ENCODE measurements at regions not wholly inside any gene's neighbourhood (a gene's known extent, or its start where the extent isn't known, plus 50 kb on each side); places are given as distances from the start of the nearest gene placed in this dataset.
A peak's percentile ranks its signal among the peaks of the same experiment; 100 is the strongest.
"Not testable (repeated sequence)": the region's sequence is repeated elsewhere in the genome, so short reads cannot be mapped to it uniquely, and the experiment has no call there.

- no peak for TF ChIP-seq CTCF (IDR thresholded peaks at IDR 0.05)
- no peak overlapping the region for H3K4me3 ChIP-seq
- DNase-seq (ENCODE audit: low spot score), result no peak
- H3K27ac ChIP-seq, result no peak overlapping the region
Measured at GRCh38 chr20:53778041-53778516, 184.4 kb upstream of the ZNF217 start.

GRCh38 chr20:53777402-53777801 is 183.8 kb upstream of the ZNF217 start:
- H3K4me3 ChIP-seq, result not testable (repeated sequence)

GRCh38 chr20:53776858-53777257 is 183.2 kb upstream of the ZNF217 start:
- DNase-seq (ENCODE audit: low spot score), result no peak
- Histone ChIP-seq H3K4me3 (no peak overlapping the region), H3K27ac (no peak overlapping the region)
- TF ChIP-seq CTCF (IDR thresholded peaks at IDR 0.05), result no peak

More at GRCh38 chr20:53777402-53777801, 183.8 kb upstream of the ZNF217 start:
- H3K27ac ChIP-seq; DNase-seq (ENCODE audit: low spot score): not testable (repeated sequence)

GRCh38 chr20:53774461-53775203 is 181.0 kb upstream of the ZNF217 start:
- no peak for DNase-seq (ENCODE audit: low spot score)
- no peak for TF ChIP-seq CTCF (IDR thresholded peaks at IDR 0.05)
- H3K4me3 ChIP-seq, result no peak overlapping the region
- peak overlapping the region; percentile 6 to 23 for H3K27ac ChIP-seq

- Histone ChIP-seq H3K4me3 (no peak overlapping the region), H3K27ac (peak overlapping the region; percentile 6 to 64)
- DNase-seq (ENCODE audit: low spot score), result no peak
- no peak for TF ChIP-seq CTCF (IDR thresholded peaks at IDR 0.05)
Measured at GRCh38 chr20:53773792-53774401, 180.3 kb upstream of the ZNF217 start.

- not testable (repeated sequence) for H3K4me3 ChIP-seq; DNase-seq (ENCODE audit: low spot score)
- H3K27ac ChIP-seq, result peak overlapping the region; percentile 6 to 64
Measured at GRCh38 chr20:53773066-53773791, 179.6 kb upstream of the ZNF217 start.

GRCh38 chr20:53769041-53769440 is 175.4 kb upstream of the ZNF217 start:
- no peak overlapping the region for H3K27ac ChIP-seq
- no peak overlapping the region for H3K4me3 ChIP-seq
- TF ChIP-seq CTCF (IDR thresholded peaks at IDR 0.05), result no peak
- no peak for DNase-seq (ENCODE audit: low spot score)

All from coronary artery (tissue), 2 donors.